ENCODE measurements at regions not wholly inside any gene's neighbourhood (a gene's known extent, or its start where the extent isn't known, plus 50 kb on each side); places are given as distances from the start of the nearest gene placed in this dataset.
A peak's percentile ranks its signal among the peaks of the same experiment; 100 is the strongest.
"Not testable (repeated sequence)": the region's sequence is repeated elsewhere in the genome, so short reads cannot be mapped to it uniquely, and the experiment has no call there.

DNA sequence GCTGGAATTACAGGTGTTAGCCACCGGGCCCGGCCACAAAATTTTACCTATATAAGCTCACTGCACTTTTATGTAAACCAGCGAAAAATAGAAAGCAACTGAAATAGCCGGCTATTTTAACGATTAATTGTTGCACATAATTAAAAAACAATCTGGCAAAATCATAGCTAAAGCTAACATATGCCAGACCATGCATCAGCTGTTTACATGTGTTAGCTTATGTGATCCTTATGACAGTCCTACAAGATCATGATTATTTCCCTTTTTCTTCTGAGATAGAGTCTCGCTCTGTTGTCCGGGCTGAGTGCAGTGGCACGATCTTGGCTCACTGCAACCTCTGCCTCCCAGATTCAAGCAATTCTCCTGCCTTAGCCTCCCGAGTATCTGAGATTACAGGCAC lies 157.0 kb downstream of the ZFP64 start:
- H3K9me3 ChIP-seq: no peaks in the 10 kb centered on the region

DNA sequence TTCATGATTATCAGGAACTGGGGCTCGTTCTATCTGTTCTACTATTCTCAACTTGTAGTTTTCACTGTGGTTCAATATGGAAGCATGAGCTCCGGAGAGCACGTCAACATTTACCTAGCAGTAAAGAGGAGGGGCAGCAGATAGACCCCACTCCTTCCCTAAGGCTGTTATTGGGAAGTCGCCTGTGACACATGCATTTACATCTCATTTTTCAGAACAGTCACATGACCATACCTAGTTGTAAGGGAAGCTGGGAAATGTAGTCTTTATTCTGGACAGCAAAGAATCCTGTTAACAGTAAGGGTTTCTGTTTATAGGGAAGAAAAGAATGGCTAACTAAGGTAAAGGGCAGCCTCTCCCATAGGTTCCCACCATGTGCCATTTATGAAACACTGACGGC lies 158.3 kb downstream of the ZFP64 start:
- Histone ChIP-seq H3K27ac (no peak overlapping the region), H3K4me1 (no peaks in the 10 kb centered on the region), H3K9me3 (no peaks in the 10 kb centered on the region), H3K36me3 (no peaks in the 10 kb centered on the region), H3K4me3 (no peak overlapping the region), H3K27me3 (no peaks in the 10 kb centered on the region)
- intact Hi-C loops (cut with DNase I): no loop called here
- WGBS, 2 donors: 89 to 92% methylated on average over 5 of the region's 5 CpGs
- DNase-seq: no peak
- FAIRE-seq: no peak
- TF ChIP-seq, protein P1, sequence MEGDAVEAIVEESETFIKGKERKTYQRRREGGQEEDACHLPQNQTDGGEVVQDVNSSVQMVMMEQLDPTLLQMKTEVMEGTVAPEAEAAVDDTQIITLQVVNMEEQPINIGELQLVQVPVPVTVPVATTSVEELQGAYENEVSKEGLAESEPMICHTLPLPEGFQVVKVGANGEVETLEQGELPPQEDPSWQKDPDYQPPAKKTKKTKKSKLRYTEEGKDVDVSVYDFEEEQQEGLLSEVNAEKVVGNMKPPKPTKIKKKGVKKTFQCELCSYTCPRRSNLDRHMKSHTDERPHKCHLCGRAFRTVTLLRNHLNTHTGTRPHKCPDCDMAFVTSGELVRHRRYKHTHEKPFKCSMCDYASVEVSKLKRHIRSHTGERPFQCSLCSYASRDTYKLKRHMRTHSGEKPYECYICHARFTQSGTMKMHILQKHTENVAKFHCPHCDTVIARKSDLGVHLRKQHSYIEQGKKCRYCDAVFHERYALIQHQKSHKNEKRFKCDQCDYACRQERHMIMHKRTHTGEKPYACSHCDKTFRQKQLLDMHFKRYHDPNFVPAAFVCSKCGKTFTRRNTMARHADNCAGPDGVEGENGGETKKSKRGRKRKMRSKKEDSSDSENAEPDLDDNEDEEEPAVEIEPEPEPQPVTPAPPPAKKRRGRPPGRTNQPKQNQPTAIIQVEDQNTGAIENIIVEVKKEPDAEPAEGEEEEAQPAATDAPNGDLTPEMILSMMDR (IDR thresholded peaks at IDR 0.05): no peak
- no peak for ATAC-seq

More for the DNA sequence above, 157.0 kb downstream of the ZFP64 start:
- intact Hi-C loops (cut with DNase I): no loop called here
- DNase-seq (no peak), ATAC-seq (no peak), FAIRE-seq (no peak)
- Histone ChIP-seq H3K36me3 (no peaks in the 10 kb centered on the region), H3K4me3 (no peak overlapping the region), H3K27me3 (no peaks in the 10 kb centered on the region), H3K27ac (no peak overlapping the region), H3K4me1 (no peaks in the 10 kb centered on the region)
- 95 to 97% methylated on average over 9 of the region's 9 CpGs for WGBS, 2 donors
- TF ChIP-seq, protein P1 (IDR thresholded peaks at IDR 0.05): no peak

DNA sequence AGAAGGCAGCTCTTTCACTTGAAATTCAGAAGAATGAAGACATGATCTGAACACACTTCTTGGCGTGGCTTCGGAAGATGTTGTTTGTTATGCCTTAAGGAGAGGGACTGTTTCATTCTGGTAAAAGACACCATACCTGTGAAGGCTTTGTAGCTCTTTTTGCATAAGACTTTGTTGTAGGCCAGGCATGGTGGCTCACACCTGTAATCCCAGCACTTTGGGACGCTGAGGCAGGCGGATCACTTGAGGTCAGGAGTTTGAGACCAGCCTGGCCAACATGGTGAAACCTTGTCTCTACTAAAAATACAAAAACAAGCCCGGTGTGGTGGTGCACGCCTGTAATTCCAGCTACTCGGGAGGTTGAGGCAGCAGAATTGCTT lies 159.3 kb downstream of the ZFP64 start:
- H3K4me3 ChIP-seq; H3K36me3 ChIP-seq; FAIRE-seq; H3K4me1 ChIP-seq; DNase-seq; H3K9me3 ChIP-seq; H3K27ac ChIP-seq; H3K27me3 ChIP-seq; intact Hi-C loops (cut with DNase I); ATAC-seq: not testable (repeated sequence)
- WGBS, 2 donors: 92 to 95% methylated on average over 7 of the region's 7 CpGs

DNA sequence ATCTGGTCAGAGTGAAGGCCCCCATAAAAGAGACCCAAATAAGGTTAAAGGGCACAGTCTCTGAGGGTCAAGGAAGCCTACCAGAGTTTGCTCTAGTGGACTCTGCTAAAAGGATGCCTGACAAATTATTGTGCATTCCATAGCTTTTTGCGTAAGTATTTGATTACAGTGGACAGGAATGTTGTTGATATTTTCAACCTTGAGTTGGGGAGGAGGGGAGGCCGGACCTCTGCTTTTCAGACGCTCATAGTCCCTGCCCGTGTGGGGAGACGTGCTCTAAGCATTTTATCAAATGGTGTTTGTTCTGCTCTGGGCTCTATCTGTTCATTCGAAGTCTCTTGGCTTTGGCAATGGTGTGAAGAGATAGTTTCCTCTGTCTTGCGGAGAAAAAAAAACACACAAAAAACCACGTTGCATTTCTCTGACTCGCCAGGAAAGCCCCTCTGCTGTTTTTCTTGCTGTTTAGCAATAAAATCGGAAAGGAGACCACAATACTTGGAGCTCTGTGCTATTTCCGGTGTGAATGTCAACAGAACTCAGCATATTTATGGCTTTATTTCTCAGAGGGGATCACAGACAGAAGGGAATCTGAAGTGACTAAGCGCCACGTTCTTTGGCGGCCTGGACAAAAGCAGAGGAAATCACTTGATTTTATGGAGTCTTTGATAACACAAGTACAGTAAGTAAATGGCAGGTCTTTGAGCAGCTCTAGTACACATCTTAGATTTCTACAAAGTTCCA lies 159.8 kb downstream of the ZFP64 start:
- no peak for FAIRE-seq
- intact Hi-C loops (cut with DNase I): no loop called here

DNA sequence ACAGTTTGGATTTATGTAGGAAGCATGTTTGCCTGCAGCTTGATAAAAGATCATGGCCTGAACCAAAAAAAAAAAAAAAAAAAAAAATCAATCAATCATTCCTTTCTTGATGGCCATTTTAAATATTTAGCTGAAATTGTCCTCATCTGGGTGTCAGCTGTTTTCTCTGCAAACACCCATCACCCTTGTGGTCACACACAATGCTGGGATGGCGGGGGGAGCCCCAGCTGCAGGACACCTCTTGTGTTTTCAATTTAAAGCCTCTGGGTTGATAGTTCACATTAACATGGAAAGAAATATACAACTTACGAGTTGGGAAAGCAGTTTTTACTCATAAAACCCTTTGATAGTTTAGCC lies 160.4 kb downstream of the ZFP64 start:
- H3K4me1 ChIP-seq: no peaks in the 10 kb centered on the region
- TF ChIP-seq, protein P1 (IDR thresholded peaks at IDR 0.05): no peak
- intact Hi-C loops (cut with DNase I): no loop called here
- DNase-seq (no peak), ATAC-seq (no peak), FAIRE-seq (no peak)
- no peaks in the 10 kb centered on the region for H3K27me3 ChIP-seq
- H3K27ac ChIP-seq: peak overlapping the region in 1 of 4 donors; percentile 29
- H3K36me3 ChIP-seq: no peaks in the 10 kb centered on the region
- WGBS, 2 donors: 79 to 86% methylated on average over 2 of the region's 2 CpGs
- no peak overlapping the region for H3K4me3 ChIP-seq
- no peaks in the 10 kb centered on the region for H3K9me3 ChIP-seq

More for the DNA sequence above, 159.8 kb downstream of the ZFP64 start:
- WGBS, 2 donors: 54 to 58% methylated on average over 14 of the region's 14 CpGs
- H3K4me3 ChIP-seq: no peak overlapping the region
- no peaks in the 10 kb centered on the region for H3K27me3 ChIP-seq
- TF ChIP-seq, protein P1 (IDR thresholded peaks at IDR 0.05): no peak
- no peaks in the 10 kb centered on the region for H3K9me3 ChIP-seq
- H3K4me1 ChIP-seq: no peaks in the 10 kb centered on the region
- DNase-seq: no peak
- peak in 2 of 4 donors; percentile 35 to 36 for ATAC-seq
- no peaks in the 10 kb centered on the region for H3K36me3 ChIP-seq
- peak overlapping the region in 2 of 4 donors; percentile 19 to 29 for H3K27ac ChIP-seq

DNA sequence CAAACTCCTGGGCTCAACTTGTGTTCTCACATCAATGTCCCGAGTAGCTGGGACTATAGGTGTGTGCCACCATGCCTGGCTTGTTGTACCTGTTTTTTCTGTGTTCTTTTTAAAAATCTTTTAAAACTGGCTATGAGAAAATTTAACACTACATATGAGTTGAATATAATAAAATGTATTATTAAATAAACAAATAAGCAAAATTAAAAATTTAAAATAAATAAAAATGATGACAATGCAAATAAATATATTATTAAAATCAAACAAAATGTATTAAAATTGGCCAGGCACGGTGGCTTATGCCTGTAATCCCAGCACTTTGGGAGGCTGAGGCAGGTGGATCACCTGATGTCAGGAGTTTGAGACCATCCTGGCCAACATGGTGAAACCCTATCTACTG lies 162.4 kb downstream of the ZFP64 start:
- DNase-seq; H3K4me1 ChIP-seq; H3K9me3 ChIP-seq; intact Hi-C loops (cut with DNase I); H3K4me3 ChIP-seq; FAIRE-seq; H3K27me3 ChIP-seq; ATAC-seq; H3K27ac ChIP-seq; H3K36me3 ChIP-seq: not testable (repeated sequence)
- 93% methylated on average over 2 of the region's 2 CpGs for WGBS, 2 donors
